ENCODE measurements at regions not wholly inside any gene's neighbourhood (a gene's known extent, or its start where the extent isn't known, plus 50 kb on each side); places are given as distances from the start of the nearest gene placed in this dataset.

DNA sequence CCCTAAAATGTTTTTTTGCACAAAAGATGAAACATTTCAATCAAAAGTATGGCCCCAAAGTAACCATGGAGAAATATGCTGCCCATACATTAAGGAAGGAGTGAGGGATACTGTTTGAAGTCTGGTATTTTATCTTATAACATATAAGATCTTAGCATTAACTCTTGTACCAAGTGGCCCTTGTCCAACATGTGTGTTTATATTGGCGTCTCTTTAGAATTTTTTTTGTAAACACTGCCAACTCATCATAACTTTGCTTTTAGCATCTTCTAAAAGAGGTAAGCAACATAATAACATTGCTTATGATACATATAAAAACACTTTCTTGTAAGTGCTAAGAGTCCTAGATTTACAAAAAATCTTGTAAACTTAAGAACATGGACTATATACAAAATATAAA lies 419.7 kb downstream of the ADAMTS20 start:
- TF ChIP-seq, protein P1, sequence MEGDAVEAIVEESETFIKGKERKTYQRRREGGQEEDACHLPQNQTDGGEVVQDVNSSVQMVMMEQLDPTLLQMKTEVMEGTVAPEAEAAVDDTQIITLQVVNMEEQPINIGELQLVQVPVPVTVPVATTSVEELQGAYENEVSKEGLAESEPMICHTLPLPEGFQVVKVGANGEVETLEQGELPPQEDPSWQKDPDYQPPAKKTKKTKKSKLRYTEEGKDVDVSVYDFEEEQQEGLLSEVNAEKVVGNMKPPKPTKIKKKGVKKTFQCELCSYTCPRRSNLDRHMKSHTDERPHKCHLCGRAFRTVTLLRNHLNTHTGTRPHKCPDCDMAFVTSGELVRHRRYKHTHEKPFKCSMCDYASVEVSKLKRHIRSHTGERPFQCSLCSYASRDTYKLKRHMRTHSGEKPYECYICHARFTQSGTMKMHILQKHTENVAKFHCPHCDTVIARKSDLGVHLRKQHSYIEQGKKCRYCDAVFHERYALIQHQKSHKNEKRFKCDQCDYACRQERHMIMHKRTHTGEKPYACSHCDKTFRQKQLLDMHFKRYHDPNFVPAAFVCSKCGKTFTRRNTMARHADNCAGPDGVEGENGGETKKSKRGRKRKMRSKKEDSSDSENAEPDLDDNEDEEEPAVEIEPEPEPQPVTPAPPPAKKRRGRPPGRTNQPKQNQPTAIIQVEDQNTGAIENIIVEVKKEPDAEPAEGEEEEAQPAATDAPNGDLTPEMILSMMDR (conservative IDR thresholded peaks at IDR 0.05 in 1 of 2, IDR thresholded peaks at IDR 0.05 in 1 of 2; ENCODE audit: low read depth in 1 of 2, low read length in 2 of 2), result no peak
- no peak for TF ChIP-seq EZH2 (IDR thresholded peaks at IDR 0.05; ENCODE audit: low read length, missing control alignments)

Measured in fibroblast of lung (primary cell).